Lower leg skin (tissue), 3 donors: ENCODE measurements at regions not wholly inside any gene's neighbourhood (a gene's known extent, or its start where the extent isn't known, plus 50 kb on each side); places are given as distances from the start of the nearest gene placed in this dataset.

Source experiments
- POLR2A ChIP-seq, 2 donors: fragments of 450-650 bp; IDR thresholded peaks; one replicate each; pipeline ENCODE4 v1.6.1; 2016 to 2017; ENCODE audit warnings: antibody characterized with exemption in 2 of 2, mild to moderate bottlenecking in 1 of 2, moderate library complexity in 1 of 2
- TF ChIP-seq, protein P1 (sequence below), 3 donors: fragments of 450-650 bp; IDR thresholded peaks; one replicate each; pipeline ENCODE4 v1.5.1; 2016; ENCODE audit warnings: antibody characterized with exemption in 3 of 3, mild to moderate bottlenecking in 3 of 3, moderate library complexity in 2 of 3

DNA sequence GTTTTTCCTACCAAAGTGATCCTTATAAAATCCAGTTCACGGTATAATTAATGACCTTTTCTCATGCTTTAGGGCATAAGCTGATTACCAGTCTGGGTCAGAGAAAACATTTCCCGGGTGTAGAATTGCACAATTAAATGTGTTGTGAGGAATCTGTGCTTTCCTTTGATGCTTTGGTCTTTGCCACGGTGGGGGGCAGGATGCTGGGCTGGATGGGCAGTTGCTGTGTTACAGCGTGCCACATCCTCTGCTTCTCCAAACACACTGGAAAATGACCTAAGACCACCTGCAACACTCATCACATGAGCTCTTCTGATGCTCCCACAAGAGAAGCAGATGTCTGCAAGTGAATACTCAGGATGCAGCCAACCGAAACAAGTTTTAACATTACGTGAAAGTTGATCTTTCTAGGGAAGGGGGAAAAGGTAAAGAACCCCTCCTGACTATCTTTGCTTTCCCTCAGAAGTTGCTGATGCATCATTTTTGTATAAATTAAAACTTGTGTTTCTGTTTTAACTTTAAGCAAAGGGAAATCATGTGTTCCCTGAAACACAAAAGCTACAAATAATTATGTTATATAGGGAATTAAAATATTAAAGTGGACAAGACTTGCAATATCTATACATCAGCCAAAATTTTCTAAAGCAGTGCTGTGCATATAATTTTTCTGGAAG, 515.3 kb upstream of the NR5A2 start:
- TF ChIP-seq, protein P1, sequence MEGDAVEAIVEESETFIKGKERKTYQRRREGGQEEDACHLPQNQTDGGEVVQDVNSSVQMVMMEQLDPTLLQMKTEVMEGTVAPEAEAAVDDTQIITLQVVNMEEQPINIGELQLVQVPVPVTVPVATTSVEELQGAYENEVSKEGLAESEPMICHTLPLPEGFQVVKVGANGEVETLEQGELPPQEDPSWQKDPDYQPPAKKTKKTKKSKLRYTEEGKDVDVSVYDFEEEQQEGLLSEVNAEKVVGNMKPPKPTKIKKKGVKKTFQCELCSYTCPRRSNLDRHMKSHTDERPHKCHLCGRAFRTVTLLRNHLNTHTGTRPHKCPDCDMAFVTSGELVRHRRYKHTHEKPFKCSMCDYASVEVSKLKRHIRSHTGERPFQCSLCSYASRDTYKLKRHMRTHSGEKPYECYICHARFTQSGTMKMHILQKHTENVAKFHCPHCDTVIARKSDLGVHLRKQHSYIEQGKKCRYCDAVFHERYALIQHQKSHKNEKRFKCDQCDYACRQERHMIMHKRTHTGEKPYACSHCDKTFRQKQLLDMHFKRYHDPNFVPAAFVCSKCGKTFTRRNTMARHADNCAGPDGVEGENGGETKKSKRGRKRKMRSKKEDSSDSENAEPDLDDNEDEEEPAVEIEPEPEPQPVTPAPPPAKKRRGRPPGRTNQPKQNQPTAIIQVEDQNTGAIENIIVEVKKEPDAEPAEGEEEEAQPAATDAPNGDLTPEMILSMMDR (IDR thresholded peaks at IDR 0.05) = no peak
- no peak for TF ChIP-seq POLR2A (IDR thresholded peaks at IDR 0.05)
